Upper lobe of left lung (tissue), 4 donors: ENCODE measurements at regions not wholly inside any gene's neighbourhood (a gene's known extent, or its start where the extent isn't known, plus 50 kb on each side); places are given as distances from the start of the nearest gene placed in this dataset.

Experiments used
- CTCF ChIP-seq, 6 experiments: fragments of 450-650 bp in 4 of 6; fragments of 200-600 bp in 2 of 6; sonication (generic) in 2 of 6; IDR thresholded peaks; one replicate each; pipeline ENCODE4 v1.5.1; 2016 to 2019; ENCODE audit warnings: antibody characterized with exemption in 6 of 6
- EP300 ChIP-seq, 4 donors: sonication (generic); formaldehyde crosslinking; IDR thresholded peaks; one replicate each; pipeline ENCODE4 v1.5.1; 2017; ENCODE audit warnings: antibody characterized with exemption in 4 of 4, control low read depth in 2 of 4
- POLR2A ChIP-seq, 4 donors: fragments of 450-650 bp; IDR thresholded peaks; one replicate each; pipeline ENCODE4 v1.5.1; 2016 to 2017; ENCODE audit warnings: antibody characterized with exemption in 4 of 4, mild to moderate bottlenecking in 2 of 4
- POLR2AphosphoS5 ChIP-seq, 2 donors: sonication (generic); formaldehyde crosslinking; IDR thresholded peaks; one replicate each; pipeline ENCODE4 v1.5.1; 2017; ENCODE audit warnings: antibody characterized with exemption in 2 of 2

GRCh38 chr9:22863106-22863505 is 416.5 kb downstream of the DMRTA1 start:
- TF ChIP-seq POLR2AphosphoS5 (IDR thresholded peaks at IDR 0.05) (no peak), CTCF (IDR thresholded peaks at IDR 0.05) (no peak), POLR2A (IDR thresholded peaks at IDR 0.05) (no peak), EP300 (IDR thresholded peaks at IDR 0.05) (no peak)
